ENCODE measurements at regions not wholly inside any gene's neighbourhood (a gene's known extent, or its start where the extent isn't known, plus 50 kb on each side); places are given as distances from the start of the nearest gene placed in this dataset.

- Histone ChIP-seq H3K9me3 (replicated peaks; ENCODE audit: control insufficient read depth, insufficient read depth, low read depth, low read length) (no peaks in the 10 kb centered on the region), H3K36me3 (ENCODE audit: control insufficient read depth, insufficient read depth, low read length) (no peaks in the 10 kb centered on the region), H4K20me1 (replicated peaks; ENCODE audit: control insufficient read depth, insufficient read depth, low read length) (no peaks in the 10 kb centered on the region), H2AFZ (ENCODE audit: low read depth, low read length) (no peak overlapping the region), H3K4me2 (ENCODE audit: insufficient read depth, low read length) (no peak overlapping the region), H3K27ac (ENCODE audit: extremely low read depth, low read depth, low read length) (no peak overlapping the region), H3K79me2 (ENCODE audit: control insufficient read depth, insufficient read depth, low read length) (no peaks in the 10 kb centered on the region), H3K4me3 (no peak overlapping the region), H3K27me3 (ENCODE audit: control insufficient read depth in 2 of 2, insufficient read depth in 2 of 2, low read length in 2 of 2) (no peaks in the 10 kb centered on the region), H3K4me1 (replicated peaks in 1 of 2; ENCODE audit: control insufficient read depth in 2 of 2, insufficient read depth in 2 of 2, low read length in 2 of 2) (no peaks in the 10 kb centered on the region), H3K9me1 (ENCODE audit: control insufficient read depth, insufficient read depth, low read length) (no peaks in the 10 kb centered on the region), H3K9ac (ENCODE audit: insufficient read depth in 1 of 2, low read depth in 2 of 2, low read length in 2 of 2) (no peak overlapping the region)
- ATAC-seq (no peak), FAIRE-seq (no peak), DNase-seq (ENCODE audit: extremely low read depth in 1 of 4, low spot score in 3 of 4) (no peak)
- BruUV-seq (replicated peaks): no TSS peak
- CTCF ChIA-PET (ENCODE audit: low intra/inter-chr PET ratio): no interaction called here
- in situ Hi-C loops (cut with MboI) (no loop called here), intact Hi-C loops (cut with micrococcal nuclease) (no loop called here)
- POLR2A ChIA-PET: no interaction called here
- WGBS (ENCODE audit: insufficient coverage, low coverage, missing lambda C conversion rate): 0% methylated on average over 5 of the region's 5 CpGs
- TF ChIP-seq ZKSCAN8 (CRISPR knock-in tag; IDR thresholded peaks at IDR 0.05) (no peak), RFX1 (IDR thresholded peaks at IDR 0.05) (no peak), MYC (IDR thresholded peaks at IDR 0.05; ENCODE audit: low read depth, low read length) (no peak), MYC (CRISPR knock-in tag; IDR thresholded peaks at IDR 0.05; ENCODE audit: borderline replicate concordance, low read depth) (no peak), POLR2AphosphoS5 (IDR thresholded peaks at IDR 0.05; ENCODE audit: control insufficient read depth, insufficient read depth, low read depth, low read length) (no peak), RBM22 (IDR thresholded peaks at IDR 0.05; ENCODE audit: low read depth, low read length, poor library complexity, severe bottlenecking) (no peak), XRCC4 (IDR thresholded peaks at IDR 0.05; ENCODE audit: extremely low read depth, insufficient read depth, insufficient read length) (no peak), SLC30A9 (CRISPR knock-in tag; IDR thresholded peaks at IDR 0.05) (no peak), BHLHE40 (IDR thresholded peaks at IDR 0.05; ENCODE audit: low read length) (no peak), MEF2A (IDR thresholded peaks at IDR 0.05; ENCODE audit: control insufficient read depth, low read depth, low read length) (no peak), MYNN (IDR thresholded peaks at IDR 0.05) (no peak), MYNN (CRISPR knock-in tag; IDR thresholded peaks at IDR 0.05) (no peak), PHF21A (IDR thresholded peaks at IDR 0.05; ENCODE audit: borderline replicate concordance, low read depth) (no peak), SMARCE1 (IDR thresholded peaks at IDR 0.05) (no peak)
- TF ChIP-seq, protein P1, sequence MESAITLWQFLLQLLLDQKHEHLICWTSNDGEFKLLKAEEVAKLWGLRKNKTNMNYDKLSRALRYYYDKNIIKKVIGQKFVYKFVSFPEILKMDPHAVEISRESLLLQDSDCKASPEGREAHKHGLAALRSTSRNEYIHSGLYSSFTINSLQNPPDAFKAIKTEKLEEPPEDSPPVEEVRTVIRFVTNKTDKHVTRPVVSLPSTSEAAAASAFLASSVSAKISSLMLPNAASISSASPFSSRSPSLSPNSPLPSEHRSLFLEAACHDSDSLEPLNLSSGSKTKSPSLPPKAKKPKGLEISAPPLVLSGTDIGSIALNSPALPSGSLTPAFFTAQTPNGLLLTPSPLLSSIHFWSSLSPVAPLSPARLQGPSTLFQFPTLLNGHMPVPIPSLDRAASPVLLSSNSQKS (CRISPR knock-in tag; IDR thresholded peaks at IDR 0.05): no peak
- TF ChIP-seq, protein P2, sequence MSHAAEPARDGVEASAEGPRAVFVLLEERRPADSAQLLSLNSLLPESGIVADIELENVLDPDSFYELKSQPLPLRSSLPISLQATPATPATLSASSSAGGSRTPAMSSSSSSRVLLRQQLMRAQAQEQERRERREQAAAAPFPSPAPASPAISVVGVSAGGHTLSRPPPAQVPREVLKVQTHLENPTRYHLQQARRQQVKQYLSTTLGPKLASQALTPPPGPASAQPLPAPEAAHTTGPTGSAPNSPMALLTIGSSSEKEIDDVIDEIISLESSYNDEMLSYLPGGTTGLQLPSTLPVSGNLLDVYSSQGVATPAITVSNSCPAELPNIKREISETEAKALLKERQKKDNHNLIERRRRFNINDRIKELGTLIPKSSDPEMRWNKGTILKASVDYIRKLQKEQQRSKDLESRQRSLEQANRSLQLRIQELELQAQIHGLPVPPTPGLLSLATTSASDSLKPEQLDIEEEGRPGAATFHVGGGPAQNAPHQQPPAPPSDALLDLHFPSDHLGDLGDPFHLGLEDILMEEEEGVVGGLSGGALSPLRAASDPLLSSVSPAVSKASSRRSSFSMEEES (CRISPR knock-in tag; IDR thresholded peaks at IDR 0.05): no peak; the same call in 1 of the 2 replicates
- TF ChIP-seq, protein P3, sequence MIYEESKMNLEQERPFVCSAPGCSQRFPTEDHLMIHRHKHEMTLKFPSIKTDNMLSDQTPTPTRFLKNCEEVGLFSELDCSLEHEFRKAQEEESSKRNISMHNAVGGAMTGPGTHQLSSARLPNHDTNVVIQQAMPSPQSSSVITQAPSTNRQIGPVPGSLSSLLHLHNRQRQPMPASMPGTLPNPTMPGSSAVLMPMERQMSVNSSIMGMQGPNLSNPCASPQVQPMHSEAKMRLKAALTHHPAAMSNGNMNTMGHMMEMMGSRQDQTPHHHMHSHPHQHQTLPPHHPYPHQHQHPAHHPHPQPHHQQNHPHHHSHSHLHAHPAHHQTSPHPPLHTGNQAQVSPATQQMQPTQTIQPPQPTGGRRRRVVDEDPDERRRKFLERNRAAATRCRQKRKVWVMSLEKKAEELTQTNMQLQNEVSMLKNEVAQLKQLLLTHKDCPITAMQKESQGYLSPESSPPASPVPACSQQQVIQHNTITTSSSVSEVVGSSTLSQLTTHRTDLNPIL (CRISPR knock-in tag; IDR thresholded peaks at IDR 0.05): no peak
Observed at GRCh38 chrX:20519146-20519545, 252.4 kb upstream of the RPS6KA3 start.

All from K562 (cell line).